Astrocyte of the spinal cord (primary cell): ENCODE measurements at regions not wholly inside any gene's neighbourhood (a gene's known extent, or its start where the extent isn't known, plus 50 kb on each side); places are given as distances from the start of the nearest gene placed in this dataset.

ENCODE experiments used
- DNase-seq: peaks from one replicate; pipeline ENCODE4 v3.0.0; 2011; ENCODE audit warnings: low read depth, low spot score
- H3K4me3 ChIP-seq: 2 replicates; pipeline ENCODE4 v1.5.1; 2011; ENCODE audit warnings: low read depth, mild to moderate bottlenecking, low read length, moderate library complexity
- in situ Hi-C: cut with HindIII; loops from 2 replicates; pipeline ENCODE4 v1.10.0; 2017; ENCODE audit warnings: low sequenced_read_pairs
- TF ChIP-seq, protein P1 (sequence below): IDR thresholded peaks from 2 replicates; pipeline ENCODE4 v1.5.1; 2012; ENCODE audit warnings: low read depth, mild to moderate bottlenecking, low read length, inconsistent platforms

DNA sequence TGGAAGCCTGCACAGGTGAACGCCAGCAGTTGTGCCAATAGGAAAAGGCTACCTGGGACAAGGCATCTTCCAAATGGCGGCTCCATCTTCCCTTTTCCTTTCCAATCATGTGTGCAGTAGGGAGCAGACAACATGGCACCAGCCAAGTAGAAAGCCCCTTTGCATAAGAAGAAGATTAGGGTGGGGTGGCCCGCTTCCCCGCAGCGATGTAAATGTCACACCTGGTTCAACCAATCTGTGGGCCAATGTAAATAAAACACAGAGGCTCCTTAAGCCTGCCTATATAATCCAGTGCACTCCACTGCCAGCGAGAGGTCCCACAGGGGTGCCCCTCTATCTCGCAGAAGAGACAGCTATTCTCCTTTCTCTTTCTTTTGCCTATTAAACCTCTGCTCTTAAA is 468.4 kb upstream of the CRIM1 start:
- in situ Hi-C loops = no loop called here
- no peak for DNase-seq
- H3K4me3 ChIP-seq = no peak overlapping the region
- TF ChIP-seq, protein P1, sequence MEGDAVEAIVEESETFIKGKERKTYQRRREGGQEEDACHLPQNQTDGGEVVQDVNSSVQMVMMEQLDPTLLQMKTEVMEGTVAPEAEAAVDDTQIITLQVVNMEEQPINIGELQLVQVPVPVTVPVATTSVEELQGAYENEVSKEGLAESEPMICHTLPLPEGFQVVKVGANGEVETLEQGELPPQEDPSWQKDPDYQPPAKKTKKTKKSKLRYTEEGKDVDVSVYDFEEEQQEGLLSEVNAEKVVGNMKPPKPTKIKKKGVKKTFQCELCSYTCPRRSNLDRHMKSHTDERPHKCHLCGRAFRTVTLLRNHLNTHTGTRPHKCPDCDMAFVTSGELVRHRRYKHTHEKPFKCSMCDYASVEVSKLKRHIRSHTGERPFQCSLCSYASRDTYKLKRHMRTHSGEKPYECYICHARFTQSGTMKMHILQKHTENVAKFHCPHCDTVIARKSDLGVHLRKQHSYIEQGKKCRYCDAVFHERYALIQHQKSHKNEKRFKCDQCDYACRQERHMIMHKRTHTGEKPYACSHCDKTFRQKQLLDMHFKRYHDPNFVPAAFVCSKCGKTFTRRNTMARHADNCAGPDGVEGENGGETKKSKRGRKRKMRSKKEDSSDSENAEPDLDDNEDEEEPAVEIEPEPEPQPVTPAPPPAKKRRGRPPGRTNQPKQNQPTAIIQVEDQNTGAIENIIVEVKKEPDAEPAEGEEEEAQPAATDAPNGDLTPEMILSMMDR = no peak

DNA sequence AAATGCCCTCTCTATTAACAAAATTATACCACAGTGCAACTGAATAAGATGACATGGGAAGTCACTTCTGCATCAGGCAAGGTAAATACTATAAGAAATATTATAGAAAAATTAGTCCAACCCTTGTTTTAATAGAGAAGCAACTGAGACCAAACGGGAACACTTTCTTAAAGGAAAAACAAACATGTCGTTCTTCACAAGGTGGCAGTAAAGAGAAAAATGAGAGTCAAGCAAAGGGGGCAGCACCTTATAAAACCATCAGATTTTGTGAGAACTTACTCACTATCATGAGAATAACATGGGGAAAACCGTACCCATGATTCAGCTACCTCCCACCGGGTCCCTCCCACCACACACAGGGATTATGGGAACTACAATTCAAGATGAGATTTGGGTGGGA is 481.7 kb upstream of the CRIM1 start:
- no peak for DNase-seq
- H3K4me3 ChIP-seq = no peak overlapping the region
- in situ Hi-C loops = no loop called here
- TF ChIP-seq, protein P1 = no peak

DNA sequence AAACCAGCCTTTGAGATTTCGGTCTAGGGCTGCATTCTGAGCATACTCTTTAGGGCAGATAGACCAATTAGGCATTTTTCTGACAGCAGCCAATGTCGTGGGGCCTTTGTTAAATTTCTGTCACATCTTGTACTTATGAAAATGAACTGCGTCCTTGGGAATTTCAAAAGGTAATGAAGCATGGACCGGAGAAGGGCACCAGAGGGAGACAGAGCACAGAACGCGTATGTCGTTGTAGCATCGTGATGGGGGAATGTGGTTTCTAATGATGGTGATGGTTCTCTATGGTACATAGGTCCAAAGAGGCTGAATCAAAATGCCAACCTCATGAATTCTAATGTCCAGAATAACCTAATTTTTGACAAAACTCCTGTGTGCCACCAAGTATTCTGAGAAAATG is 483.9 kb upstream of the CRIM1 start:
- TF ChIP-seq, protein P1 = no peak
- no peak overlapping the region for H3K4me3 ChIP-seq
- in situ Hi-C loops = no loop called here
- DNase-seq = no peak

DNA sequence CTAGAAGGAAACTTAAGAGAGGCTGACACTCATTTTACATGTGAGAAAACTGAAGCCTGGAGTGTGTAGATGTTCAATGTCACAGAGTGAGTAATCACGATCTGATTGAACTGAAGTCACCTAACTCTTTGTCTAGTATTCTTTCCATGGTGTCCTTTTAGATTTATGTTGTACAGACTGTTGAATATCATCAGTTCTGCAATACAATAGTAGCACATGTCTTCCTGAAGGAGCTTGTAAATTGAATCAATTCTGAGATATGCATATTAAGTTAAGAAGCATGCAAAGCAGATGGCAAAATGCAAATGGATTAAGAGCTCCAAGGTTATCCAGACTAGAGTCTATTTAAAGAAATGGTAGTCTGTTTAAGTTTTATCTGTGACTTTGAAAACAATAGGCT is 484.9 kb upstream of the CRIM1 start:
- DNase-seq = no peak
- no peak overlapping the region for H3K4me3 ChIP-seq
- in situ Hi-C loops = no loop called here
- TF ChIP-seq, protein P1 = no peak

DNA sequence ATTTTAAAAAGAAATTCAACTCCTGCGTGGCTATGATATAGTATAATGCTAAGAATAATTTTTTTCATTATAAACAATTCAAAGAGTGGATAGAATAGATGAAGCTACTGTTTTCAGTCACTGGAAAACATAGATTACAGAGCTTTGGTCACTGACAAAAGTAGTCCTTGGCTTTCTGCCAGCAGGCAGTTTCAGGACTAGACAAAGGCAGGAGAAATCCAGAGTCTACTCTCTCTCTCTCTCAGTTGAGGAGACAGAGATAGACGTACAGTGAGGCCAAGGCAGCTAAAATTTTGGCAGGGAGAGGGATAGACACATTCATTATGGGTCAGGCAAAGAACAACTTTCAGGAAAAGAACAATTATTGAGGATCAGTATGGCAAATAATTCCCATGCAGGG is 491.4 kb upstream of the CRIM1 start:
- DNase-seq = no peak
- no peak overlapping the region for H3K4me3 ChIP-seq
- TF ChIP-seq, protein P1 = no peak
- in situ Hi-C loops = no loop called here

DNA sequence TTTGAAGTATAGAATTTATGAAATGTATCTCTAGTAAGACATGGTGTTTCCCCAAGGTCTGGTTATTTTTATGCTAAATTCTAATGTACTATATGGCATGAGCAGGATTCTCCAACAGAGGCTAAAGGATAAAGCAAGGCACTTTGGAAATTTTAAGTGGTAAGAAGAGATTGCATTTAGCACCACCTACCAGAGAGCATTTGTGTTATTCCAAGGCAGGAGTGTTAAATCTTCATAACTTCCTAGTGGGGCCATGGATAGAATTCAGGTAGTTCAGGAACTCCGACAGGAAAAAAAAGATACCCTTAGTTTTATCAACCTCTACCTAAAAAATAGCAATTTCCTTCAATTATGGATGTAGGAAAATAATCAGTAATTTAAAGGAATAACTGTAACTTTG is 497.4 kb upstream of the CRIM1 start:
- peak; percentile 16 for DNase-seq
- TF ChIP-seq, protein P1 = peak; percentile 49
- in situ Hi-C loops = no loop called here
- H3K4me3 ChIP-seq = no peak overlapping the region

DNA sequence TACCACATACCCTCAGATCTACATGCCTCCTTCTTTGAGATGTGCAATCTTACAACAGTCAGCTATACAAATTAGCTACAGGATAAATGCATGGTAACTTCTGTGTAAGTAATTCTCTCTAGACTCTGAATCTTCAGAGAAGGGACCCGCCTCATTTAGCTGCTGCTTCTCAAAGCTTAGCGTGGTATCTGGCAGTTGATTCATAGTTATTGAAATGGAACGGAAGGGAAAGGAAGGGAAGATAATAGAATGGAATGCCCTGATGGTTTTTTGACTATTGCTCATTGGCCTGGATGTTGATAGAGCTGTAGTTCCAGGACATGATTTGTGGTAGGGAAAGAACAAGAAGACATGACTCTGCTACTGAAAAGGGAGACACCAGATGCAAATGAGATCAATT is 498.1 kb upstream of the CRIM1 start:
- DNase-seq = no peak
- no peak overlapping the region for H3K4me3 ChIP-seq
- in situ Hi-C loops = no loop called here
- TF ChIP-seq, protein P1 = no peak
